HG02840 (cell line): ENCODE measurements at regions not wholly inside any gene's neighbourhood (a gene's known extent, or its start where the extent isn't known, plus 50 kb on each side); places are given as distances from the start of the nearest gene placed in this dataset.
"Not testable (repeated sequence)": the region's sequence is repeated elsewhere in the genome, so short reads cannot be mapped to it uniquely, and the experiment has no call there.

Experiments
- ATAC-seq: cut with Tn5 transposase; IDR thresholded peaks from one replicate; pipeline ENCODE4 v1.9.1; 2021; ENCODE audit warnings: mild to moderate bottlenecking, moderate library complexity, moderate number of reproducible peaks; ENCODE audit not compliant: unreplicated experiment, low FRiP score

DNA sequence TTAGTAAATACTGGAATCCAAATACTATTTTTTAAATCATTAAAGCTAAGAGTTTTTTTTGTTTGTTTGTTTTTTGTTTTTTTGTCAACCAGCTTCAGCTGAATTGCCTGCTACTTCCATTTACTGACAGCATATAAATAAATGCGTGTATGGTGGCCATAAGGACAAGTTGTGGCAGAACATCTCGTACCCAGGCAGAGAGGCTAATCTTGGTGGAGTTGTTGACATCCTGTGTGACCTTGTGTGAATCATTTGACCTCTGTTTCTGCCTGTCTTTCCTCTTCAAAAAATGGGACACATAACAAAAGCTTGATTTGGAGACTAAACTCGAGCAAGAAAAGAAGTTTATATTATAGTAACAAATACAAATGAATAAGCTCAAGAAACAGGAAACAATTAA, 734.2 kb downstream of the MCTP2 start:
- ATAC-seq, result no peak

DNA sequence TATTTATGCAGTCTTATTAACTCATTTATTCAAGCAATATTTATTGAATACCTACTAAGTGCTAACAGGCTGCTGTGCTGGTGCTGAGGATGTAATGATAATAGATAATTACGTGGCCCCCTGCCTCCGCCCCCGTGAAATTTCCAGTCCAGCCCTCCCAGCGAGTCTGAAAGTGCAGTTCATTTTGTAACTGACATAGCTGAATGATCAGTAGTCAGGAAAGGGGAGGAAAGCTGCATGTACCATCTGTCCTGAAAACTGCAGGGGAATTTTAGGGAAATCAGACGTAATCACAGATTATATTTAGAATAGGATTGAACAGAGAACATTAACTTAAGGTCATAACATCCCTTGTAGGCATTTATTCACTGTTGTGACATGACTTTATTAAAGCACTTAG, 736.8 kb downstream of the MCTP2 start:
- no peak for ATAC-seq

DNA sequence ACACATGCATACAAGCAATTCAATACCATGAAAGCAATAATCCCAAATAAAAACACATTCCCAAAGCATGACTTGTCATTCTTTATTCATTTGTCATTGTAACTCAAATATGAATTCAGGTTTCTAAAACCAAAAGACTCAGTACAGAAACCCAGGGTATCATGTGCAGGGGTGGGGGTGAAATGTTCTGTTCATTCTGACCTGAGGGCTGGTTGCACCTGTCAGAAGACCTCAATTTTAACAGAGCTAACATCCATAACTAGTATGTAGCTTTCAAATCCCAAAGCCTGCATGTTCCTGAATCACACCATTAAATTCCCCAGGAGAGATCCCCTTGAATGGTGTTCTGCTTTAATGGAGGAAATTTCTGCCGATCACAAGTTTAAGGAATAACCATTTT, 738.7 kb downstream of the MCTP2 start:
- ATAC-seq, result no peak

DNA sequence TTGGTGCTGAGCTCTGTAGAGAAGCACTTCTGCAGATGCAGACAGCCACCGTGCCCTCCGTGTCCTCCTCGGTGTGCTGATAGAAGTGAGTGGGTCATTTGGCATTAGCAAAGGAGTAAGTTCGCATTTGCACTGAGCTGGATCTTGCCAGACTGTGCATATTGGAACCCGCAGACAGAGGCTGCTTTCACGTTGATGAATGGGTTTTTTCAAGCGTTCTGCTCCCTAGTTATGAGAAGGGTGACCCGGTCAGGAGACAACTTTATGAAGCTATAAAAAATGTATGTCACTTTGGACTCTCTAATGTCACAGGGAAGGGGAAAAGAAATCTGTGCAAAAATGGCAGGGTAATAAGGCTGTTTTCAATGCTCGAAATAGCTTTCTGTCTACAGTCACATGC, 739.4 kb downstream of the MCTP2 start:
- no peak for ATAC-seq

DNA sequence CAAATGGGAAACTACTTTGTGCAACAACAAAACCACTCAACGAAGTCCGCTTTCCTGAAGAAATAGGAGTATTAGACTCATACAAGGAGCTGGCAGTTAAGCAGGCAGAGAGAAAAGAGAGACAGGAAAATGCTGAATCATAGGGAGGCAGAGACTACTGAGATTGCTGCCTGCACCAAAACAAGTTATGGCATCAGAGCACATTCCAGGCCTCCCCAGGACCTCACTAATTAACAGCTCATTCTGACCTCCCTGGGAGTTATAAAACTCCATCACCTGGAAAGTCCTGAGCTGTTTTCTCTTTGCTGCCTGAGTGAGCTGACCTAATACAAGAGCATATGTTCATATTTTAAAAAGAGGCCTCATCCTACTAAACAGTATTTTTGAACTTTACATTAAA, 741.0 kb downstream of the MCTP2 start:
- ATAC-seq, result no peak

DNA sequence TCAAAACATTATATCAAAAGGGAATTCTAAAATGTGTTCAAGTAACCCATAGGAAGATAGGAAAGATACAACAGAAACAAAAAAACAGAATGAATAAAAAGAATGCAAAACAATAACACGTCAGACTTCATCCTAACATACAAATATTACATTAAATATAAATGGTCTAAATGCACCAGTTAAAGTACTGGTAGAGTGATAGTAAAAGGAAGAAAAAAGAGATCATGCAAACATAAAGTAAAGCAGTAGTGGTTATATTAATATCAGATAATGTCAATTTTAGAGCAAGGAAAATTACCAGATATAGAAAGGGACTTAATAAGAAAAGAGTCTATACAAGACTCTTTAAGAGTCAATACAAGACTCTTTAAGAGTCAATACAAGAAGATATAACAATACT, 755.7 kb downstream of the MCTP2 start:
- ATAC-seq, result no peak

DNA sequence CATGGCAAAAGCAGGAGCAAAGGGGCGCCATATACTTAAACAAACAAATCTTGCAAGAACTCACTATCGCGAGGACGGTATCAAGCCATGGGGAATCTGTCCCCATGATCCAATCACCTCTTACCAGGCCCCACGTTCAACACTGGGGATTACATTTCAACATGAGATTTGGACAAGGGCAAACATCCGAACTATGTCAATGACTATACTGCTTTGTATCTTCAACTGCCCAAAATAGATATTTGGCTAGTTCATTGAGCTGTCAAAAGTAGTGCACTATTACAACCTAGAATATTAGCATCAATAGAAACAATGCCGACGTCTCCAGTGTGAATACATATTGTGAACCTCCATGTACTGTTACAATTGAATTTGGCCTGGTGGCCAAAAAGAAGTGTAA, 760.4 kb downstream of the MCTP2 start:
- ATAC-seq, result no peak

DNA sequence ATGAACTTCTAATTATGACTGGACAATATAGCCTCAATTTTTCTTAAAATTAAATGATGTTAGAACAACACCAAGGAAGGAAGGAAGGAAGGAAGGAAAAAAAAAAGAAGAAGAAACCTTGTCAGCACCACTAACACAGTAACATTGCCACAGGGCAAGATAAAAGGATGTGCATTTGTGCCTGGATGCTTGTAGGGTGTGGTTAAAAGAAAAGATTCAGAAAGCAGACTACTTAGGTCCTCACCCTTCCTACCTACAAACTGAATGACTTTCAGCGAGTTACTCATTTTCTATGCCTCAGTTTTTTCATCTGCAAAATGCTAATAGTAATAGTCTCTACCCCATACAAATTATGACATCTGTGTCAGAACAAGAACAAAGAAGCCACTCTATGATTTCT, 778.3 kb downstream of the MCTP2 start:
- ATAC-seq, result no peak

DNA sequence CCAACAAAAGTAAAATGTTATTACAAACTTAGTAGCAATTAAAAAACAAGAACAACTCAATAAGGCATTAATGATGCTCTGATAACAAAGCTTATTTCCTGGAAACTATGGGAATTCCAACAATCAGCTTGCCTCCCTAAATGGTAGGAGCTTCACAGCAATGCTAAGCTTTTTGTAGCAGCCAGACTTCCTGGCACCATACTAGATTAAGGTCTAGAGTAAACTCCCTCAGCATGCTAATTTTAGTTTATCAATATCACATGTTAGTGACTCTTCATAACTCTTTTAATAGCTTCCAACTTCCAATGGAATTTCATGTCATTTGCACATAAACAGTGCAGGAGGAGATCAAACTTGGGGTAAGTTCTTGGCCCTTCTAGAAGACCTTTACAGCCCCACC, 782.0 kb downstream of the MCTP2 start:
- ATAC-seq, result no peak

DNA sequence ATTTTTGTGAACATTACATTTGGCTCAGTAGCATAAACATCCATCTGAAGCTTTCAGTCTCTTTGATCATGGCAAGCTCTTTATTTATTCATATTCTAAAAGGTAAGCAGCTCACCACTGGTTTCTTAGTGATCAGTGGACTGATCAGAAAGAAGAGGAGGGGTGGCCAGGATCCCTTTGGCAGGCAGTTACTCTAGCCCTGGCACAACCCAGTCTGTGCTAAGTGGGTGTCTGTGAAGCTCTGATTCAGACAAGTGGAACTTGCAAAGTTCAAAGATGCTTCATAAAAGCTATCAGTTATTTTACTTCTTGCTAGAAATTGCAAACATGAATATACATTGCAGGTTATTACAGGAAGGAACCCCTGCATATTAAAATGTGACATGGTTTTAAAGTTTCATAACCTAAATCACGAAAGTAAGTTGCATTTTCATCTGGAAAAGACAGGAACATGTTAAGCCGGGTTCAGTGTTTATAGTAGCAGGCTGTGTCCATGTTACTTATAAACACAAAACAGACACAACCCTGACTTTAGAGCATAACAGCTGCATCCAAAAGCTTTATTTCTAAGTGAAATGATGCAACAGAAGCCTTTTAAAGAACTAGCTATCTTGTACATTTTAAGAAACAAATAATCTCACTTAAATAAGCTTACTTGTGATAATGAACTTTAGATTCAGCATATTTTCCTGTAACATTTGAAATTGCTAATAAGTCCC, 785.3 kb downstream of the MCTP2 start:
- ATAC-seq, result no peak

DNA sequence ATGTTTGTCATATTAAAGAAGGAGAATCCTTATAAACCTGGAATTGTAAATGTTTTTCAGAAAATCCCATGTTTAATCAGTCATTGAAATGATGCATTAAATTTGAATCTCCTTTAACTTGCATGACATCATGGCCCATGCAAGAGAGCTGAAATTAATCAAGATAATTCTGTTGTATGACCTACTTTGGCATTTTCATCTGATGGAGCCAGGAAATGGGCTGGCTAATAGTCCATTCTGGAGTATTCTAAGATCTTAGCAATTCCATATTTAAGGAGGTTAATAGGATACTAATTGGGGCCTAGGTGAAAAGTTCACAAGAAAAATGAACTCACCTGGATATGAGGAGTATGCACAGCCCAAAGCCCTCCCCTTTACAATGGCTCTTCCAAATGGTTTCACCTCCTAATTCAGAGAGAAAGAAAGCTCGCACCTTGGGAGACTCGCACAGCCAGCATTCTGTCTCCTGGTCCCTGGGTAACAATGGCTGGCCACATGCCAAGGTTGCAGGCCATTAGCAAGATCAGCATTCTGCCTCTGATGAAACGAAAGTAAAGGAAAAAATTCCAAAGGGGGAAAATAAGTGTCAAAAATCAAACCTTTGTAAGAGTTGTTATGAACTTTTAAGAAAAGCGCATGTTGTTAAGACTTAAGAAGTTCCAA, 786.4 kb downstream of the MCTP2 start:
- no peak for ATAC-seq

DNA sequence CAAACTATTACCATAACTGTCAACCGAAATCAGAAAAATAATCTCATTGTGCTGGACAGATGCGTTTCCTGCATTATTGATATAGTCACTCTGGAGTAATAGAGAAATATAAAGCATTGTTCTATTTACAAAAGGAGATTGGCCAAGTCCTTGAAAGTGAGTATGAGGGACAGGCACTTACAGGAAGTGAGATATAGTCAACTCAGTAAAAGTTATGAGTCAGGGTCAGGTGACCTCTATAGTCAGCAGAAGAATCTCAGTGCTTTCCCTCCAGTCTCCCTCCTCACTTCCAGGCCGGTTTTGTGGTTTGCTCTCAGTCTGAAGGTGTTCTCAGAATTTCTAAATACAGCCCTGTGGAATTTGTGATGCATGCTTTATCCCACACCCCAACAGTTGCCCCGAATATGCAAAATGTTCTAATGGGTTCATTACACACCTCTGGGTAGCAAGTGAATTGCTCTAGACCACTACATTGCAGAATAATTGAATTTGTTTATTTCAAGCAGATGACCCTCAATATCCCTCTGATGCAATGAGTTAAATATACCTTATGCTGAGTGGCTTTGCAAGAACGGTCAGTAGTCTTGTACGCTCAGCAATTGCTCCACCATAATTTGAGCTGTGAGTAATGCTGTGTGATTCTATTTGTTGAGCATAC, 787.7 kb downstream of the MCTP2 start:
- ATAC-seq, result no peak

DNA sequence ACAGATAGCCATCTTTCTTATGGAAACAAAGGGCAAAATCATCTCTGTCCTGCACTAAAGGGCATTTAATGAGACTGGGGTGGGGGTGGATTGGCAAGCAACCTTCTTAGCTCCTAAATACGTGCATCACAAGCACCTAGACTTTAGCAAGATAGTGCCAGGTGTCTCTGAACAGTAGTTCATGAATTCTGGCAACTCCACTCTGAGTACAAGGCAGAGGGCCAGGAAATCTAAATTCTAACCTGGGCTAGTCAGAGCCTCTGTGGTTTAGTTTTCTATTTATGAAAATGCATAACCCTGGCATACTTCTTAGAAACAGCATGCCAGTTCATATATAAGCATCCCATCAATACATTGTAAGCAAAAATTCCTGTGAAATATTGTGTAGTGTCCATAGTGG, 788.5 kb downstream of the MCTP2 start:
- no peak for ATAC-seq

DNA sequence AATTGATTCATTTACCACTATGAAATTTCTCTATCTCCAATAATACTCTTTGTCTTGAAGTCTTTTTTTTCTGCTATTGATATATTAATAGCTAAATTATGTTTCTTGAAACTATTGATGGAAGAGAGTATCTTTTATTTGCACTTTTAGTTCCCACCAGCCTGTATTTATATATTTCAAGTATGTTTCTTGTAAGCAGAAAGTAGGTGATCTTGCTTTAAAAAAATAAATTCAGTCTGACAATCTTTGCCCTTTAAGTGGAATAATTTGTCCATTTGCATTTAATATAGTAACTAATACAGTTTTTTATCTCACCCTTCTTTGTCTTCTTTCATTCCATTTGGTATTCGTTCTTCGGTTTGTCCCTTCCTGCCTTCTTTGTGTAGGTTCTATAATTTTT, 790.5 kb downstream of the MCTP2 start:
- no peak for ATAC-seq

DNA sequence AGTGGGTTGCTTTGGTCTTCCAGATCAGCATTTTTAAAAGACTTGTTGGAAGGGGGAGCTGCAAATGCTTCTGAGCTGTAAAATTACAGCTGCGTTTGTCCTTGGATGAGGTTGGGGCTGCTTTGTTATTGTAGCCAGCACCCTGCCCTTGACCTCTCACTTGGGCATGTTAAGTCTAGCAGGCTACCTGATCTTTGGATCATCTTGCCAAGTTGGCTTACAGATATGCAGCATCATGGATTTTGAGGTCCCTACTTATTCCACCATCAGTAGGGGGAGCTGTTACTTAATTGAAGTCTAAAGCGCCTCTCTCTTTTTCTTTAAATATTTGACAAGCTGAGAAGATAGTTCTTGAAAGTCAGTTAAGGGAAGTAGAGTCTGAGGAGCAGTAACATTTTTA, 793.0 kb downstream of the MCTP2 start:
- no peak for ATAC-seq

DNA sequence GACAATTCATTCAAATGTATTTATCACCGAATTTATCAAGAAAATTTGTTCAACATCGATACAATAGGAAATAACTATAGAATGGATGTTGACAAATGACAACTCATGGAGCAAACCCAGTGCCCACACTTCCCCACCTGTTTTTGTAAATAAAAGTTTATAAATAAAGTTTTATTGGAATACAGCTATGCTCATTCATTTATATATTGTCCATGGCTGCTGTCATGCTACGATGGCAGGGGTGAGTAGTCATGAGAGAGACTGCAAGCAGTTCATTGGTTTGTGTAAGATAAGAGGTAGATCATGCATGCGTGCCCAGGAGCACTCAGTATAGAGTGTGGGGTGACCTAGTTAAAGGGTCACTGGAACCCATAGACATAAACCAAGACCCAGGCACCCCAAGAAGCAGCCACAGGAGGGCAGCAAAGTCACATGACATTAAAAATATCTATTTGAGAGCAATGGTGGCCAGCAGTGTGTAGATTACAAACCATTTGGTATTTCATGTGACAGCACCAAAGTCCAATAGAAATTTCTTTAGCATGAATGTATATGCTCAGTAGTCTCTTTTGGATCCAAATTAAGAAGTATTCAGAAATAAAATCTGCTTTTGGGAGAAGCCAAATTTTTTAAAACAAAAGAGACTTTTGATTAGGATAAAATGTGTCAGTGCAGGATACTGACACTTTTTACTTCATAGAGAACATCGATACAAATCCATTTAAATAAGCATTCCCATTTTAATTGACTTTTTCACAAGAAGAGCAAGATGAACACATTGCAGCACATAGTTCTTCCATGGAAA, 794.8 kb downstream of the MCTP2 start:
- no peak for ATAC-seq

DNA sequence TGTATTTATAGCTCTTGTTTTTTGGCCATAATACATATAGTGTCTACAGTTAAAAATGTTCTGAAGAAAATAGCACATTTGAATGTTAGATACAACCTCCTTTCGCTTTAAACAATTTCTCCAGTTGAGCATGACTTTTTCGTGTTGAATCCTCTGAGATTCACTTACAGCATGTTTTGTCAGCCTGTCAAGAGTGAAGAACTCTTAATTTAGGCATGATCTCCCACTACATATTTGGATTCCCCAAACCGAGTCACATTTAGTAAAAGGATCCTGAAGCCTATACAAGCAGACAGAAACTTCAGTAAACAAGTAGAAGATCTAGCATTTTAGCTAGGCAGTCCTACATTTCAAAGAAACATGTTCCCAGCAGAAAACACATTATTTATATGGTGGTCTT, 796.6 kb downstream of the MCTP2 start:
- no peak for ATAC-seq

DNA sequence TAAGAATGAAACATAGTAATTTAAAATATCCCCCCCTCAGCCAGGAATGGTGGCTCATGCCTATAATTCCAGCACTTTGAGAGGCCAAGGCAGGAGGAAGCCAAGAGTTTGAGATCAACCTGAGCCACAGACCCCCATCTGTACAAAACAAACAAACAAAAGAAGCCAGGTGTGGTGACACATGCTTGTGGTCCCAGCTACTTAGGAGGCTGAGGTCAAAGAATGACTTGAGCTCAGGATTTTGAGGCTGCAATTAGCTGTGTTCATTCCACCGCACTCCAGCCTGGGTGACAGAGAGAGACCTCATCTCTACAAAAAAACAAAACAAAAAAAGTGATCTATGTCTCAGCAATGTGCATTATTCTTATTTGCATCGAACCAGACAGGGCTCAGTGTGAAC, 800.8 kb downstream of the MCTP2 start:
- no peak for ATAC-seq

DNA sequence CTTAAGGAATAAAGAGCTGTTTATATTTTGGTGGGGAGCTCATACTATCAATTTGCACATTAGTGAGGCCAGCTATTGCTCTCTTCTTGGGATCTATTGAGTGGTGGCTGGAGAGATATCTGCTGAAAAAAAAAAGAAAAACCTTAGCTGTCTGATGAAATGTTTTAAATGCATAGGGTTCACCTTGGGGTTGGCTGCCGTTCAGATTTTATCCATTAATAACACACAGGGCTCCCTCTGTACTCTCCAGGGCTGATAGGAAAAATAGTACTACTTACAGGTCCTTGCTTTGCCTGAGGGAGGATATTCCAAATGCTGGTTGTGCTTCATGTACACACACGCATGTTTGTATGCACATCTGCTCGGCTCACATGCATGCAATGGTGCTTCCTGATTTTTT, 803.7 kb downstream of the MCTP2 start:
- ATAC-seq, result no peak

DNA sequence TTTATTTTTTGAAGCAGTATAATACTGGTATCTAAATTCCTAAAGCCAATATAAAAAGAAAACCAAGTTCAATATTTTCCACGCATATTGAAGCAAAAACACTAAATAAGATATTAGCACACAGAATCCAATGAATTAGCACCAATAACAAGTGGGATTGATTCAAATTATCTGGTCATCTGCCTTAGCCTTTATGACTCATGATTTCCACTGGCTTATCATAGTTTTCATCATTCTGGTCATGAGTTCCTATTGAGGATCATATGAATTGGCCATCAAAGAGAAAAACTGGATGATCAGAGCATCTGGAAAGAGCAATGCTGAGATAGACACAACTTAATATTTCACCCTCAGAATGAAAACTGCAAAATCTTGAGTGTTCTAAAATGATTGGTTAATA, 809.9 kb downstream of the MCTP2 start:
- no peak for ATAC-seq

DNA sequence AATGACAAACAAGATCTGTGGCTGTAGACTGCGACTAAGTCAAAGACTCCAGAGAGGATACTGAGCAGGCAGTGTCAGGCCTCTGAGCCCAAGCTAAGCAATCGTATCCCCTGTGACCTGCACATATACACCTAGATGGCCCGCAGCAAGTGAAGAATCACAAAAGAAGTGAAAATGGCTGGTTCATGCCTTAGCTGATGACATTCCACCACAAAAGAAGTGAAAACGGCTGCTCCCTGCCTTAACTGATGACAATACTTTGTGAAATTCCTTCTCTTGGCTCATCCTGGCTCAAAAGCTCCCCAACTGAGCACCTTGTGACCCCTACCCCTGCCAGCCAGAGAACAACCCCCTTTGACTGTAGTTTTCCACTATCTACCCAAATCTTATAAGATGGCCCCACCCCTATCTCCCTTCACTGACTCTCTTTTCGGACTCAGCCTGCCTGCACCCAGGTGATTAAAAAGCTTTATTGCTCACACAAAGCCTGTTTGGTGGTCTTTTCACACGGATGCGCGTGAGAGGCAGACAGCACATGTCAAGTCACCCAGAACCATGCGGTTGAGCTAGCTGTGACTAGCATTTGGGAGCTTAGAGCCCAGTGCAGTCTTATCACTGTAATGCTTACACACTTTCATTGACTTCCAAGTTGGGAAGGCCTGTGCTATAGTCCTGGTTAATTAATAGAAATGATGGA, 812.0 kb downstream of the MCTP2 start:
- ATAC-seq, result not testable (repeated sequence)
